ENCODE measurements at regions not wholly inside any gene's neighbourhood (a gene's known extent, or its start where the extent isn't known, plus 50 kb on each side); places are given as distances from the start of the nearest gene placed in this dataset.

GRCh38 chr10:29896053-29896452, 163.3 kb downstream of the JCAD start:
- Histone ChIP-seq H3K4me3 (replicated peaks in 1 of 4; ENCODE audit: control extremely low read depth in 1 of 4, insufficient read depth in 1 of 4, low read depth in 3 of 4, low read length in 4 of 4) (no peak overlapping the region), H3K4me2 (ENCODE audit: extremely low read depth, insufficient read depth, low read length) (peak overlapping the region; percentile 49), H3K79me2 (ENCODE audit: control insufficient read depth, insufficient read depth, low read length) (no peaks in the 10 kb centered on the region), H4K20me1 (ENCODE audit: control insufficient read depth, extremely low read depth, insufficient read depth, low read length) (no peaks in the 10 kb centered on the region), H3K27me3 (ENCODE audit: control insufficient read depth, insufficient read depth, low read length) (no peaks in the 10 kb centered on the region), H3K9ac (ENCODE audit: insufficient read depth, low read length) (no peak overlapping the region), H3K4me1 (ENCODE audit: control insufficient read depth, extremely low read depth, insufficient read depth, low read length) (peaks cover 2% of the 10 kb centered on the region), H3K9me3 (ENCODE audit: control insufficient read depth, insufficient read depth, low read depth, low read length) (no peaks in the 10 kb centered on the region), H3K36me3 (ENCODE audit: control insufficient read depth, insufficient read depth, low read length) (no peaks in the 10 kb centered on the region), H3K27ac (ENCODE audit: insufficient read depth, low read length) (no peak overlapping the region), H2AFZ (ENCODE audit: low read length) (no peak overlapping the region)
- TF ChIP-seq EZH2 (IDR thresholded peaks at IDR 0.05; ENCODE audit: low read length, missing control alignments), result no peak
- no peak for TF ChIP-seq CTCF (conservative IDR thresholded peaks at IDR 0.05 in 1 of 2, IDR thresholded peaks at IDR 0.05 in 1 of 2; ENCODE audit: low read depth in 1 of 2, low read length in 2 of 2)
- peak; percentile 53 to 76 for DNase-seq (ENCODE audit: low read depth in 2 of 2)

DNA sequence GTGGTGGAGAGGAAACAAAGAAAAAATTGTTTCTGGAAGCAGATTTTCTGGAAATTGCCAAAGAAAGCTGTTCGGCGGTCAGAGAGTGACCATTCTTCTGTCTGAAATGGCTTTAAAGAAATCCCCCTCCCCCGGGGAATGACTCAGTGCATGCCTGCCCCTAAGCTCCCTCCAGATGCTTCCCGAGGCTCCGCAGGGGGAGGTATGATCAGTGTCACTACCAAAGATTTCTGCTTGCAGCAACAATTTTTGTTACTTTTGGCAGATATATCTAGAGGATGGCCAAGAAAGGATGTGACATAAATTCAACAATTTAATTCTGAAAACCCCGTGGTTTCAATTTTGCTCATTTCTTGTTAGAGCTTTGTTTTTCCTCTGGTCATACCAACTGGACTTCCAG, 163.9 kb downstream of the JCAD start:
- no peaks in the 10 kb centered on the region for H3K36me3 ChIP-seq (ENCODE audit: control insufficient read depth, insufficient read depth, low read length)
- TF ChIP-seq CTCF (conservative IDR thresholded peaks at IDR 0.05 in 1 of 2, IDR thresholded peaks at IDR 0.05 in 1 of 2; ENCODE audit: low read depth in 1 of 2, low read length in 2 of 2) (no peak), EZH2 (IDR thresholded peaks at IDR 0.05; ENCODE audit: low read length, missing control alignments) (no peak)
- H4K20me1 ChIP-seq (ENCODE audit: control insufficient read depth, extremely low read depth, insufficient read depth, low read length), result no peaks in the 10 kb centered on the region
- H3K4me2 ChIP-seq (ENCODE audit: extremely low read depth, insufficient read depth, low read length), result peak overlapping the region; percentile 49
- peak; percentile 93 to 99 for DNase-seq (ENCODE audit: low read depth in 2 of 2)
- no peaks in the 10 kb centered on the region for H3K79me2 ChIP-seq (ENCODE audit: control insufficient read depth, insufficient read depth, low read length)
- peaks cover 2% of the 10 kb centered on the region for H3K4me1 ChIP-seq (ENCODE audit: control insufficient read depth, extremely low read depth, insufficient read depth, low read length)
- H3K27ac ChIP-seq (ENCODE audit: insufficient read depth, low read length), result no peak overlapping the region
- H3K9ac ChIP-seq (ENCODE audit: insufficient read depth, low read length), result no peak overlapping the region
- H3K4me3 ChIP-seq (replicated peaks in 1 of 4; ENCODE audit: control extremely low read depth in 1 of 4, insufficient read depth in 1 of 4, low read depth in 3 of 4, low read length in 4 of 4), result peak overlapping the region in 2 of 4 experiments; percentile 12 to 28
- no peaks in the 10 kb centered on the region for H3K27me3 ChIP-seq (ENCODE audit: control insufficient read depth, insufficient read depth, low read length)
- no peaks in the 10 kb centered on the region for H3K9me3 ChIP-seq (ENCODE audit: control insufficient read depth, insufficient read depth, low read depth, low read length)
- H2AFZ ChIP-seq (ENCODE audit: low read length), result no peak overlapping the region

- TF ChIP-seq EZH2 (IDR thresholded peaks at IDR 0.05; ENCODE audit: low read length, missing control alignments) (no peak), CTCF (conservative IDR thresholded peaks at IDR 0.05 in 1 of 2, IDR thresholded peaks at IDR 0.05 in 1 of 2; ENCODE audit: low read depth in 1 of 2, low read length in 2 of 2) (no peak)
- H3K27ac ChIP-seq (ENCODE audit: insufficient read depth, low read length), result no peak overlapping the region
These were observed 171.1 kb downstream of the JCAD start for GRCh38 chr10:29888321-29888720.

More at GRCh38 chr10:29888321-29888720, 171.1 kb downstream of the JCAD start:
- DNase-seq (ENCODE audit: low read depth in 2 of 2), result no peak
- H4K20me1 ChIP-seq (ENCODE audit: control insufficient read depth, extremely low read depth, insufficient read depth, low read length), result no peaks in the 10 kb centered on the region
- H3K27me3 ChIP-seq (ENCODE audit: control insufficient read depth, insufficient read depth, low read length), result peaks cover 10% of the 10 kb centered on the region
- H3K4me3 ChIP-seq (replicated peaks in 1 of 4; ENCODE audit: control extremely low read depth in 1 of 4, insufficient read depth in 1 of 4, low read depth in 3 of 4, low read length in 4 of 4), result no peak overlapping the region
- no peaks in the 10 kb centered on the region for H3K79me2 ChIP-seq (ENCODE audit: control insufficient read depth, insufficient read depth, low read length)
- no peak overlapping the region for H3K9ac ChIP-seq (ENCODE audit: insufficient read depth, low read length)
- no peaks in the 10 kb centered on the region for H3K4me1 ChIP-seq (ENCODE audit: control insufficient read depth, extremely low read depth, insufficient read depth, low read length)
- H2AFZ ChIP-seq (ENCODE audit: low read length), result no peak overlapping the region
- no peaks in the 10 kb centered on the region for H3K9me3 ChIP-seq (ENCODE audit: control insufficient read depth, insufficient read depth, low read depth, low read length)
- H3K4me2 ChIP-seq (ENCODE audit: extremely low read depth, insufficient read depth, low read length), result no peak overlapping the region
- no peaks in the 10 kb centered on the region for H3K36me3 ChIP-seq (ENCODE audit: control insufficient read depth, insufficient read depth, low read length)

Measured in fibroblast of lung (primary cell).